ENCODE measurements at regions not wholly inside any gene's neighbourhood (a gene's known extent, or its start where the extent isn't known, plus 50 kb on each side); places are given as distances from the start of the nearest gene placed in this dataset.

GRCh38 chr14:101110729-101111619, 207.5 kb upstream of the RTL1 start:
- H3K9ac ChIP-seq (ENCODE audit: insufficient read length), result no peak overlapping the region
- TF ChIP-seq EZH2 (IDR thresholded peaks at IDR 0.05), result no peak
- TF ChIP-seq FOXP2 (optimal IDR thresholded peaks at IDR 0.05; ENCODE audit: control extremely low read depth, extremely low read length, insufficient read depth), result no peak
- TF ChIP-seq POLR2AphosphoS5 (IDR thresholded peaks at IDR 0.05; ENCODE audit: borderline replicate concordance, low read depth, low read length), result no peak
- no peak overlapping the region for H3K27ac ChIP-seq
- H3K9me3 ChIP-seq (ENCODE audit: low read depth, low read length), result no peaks in the 10 kb centered on the region
- DNase-seq (ENCODE audit: low read depth, low spot score), result no peak
- no peak overlapping the region for H3K4me3 ChIP-seq
- no peaks in the 10 kb centered on the region for H3K36me3 ChIP-seq (ENCODE audit: insufficient read depth, low read length)

- Histone ChIP-seq H3K9me3 (ENCODE audit: low read depth, low read length) (no peaks in the 10 kb centered on the region), H3K9ac (ENCODE audit: insufficient read length) (no peak overlapping the region), H3K27ac (no peak overlapping the region), H3K36me3 (ENCODE audit: insufficient read depth, low read length) (no peaks in the 10 kb centered on the region), H3K4me3 (no peak overlapping the region)
- TF ChIP-seq EZH2 (IDR thresholded peaks at IDR 0.05), result no peak
- TF ChIP-seq POLR2AphosphoS5 (IDR thresholded peaks at IDR 0.05; ENCODE audit: borderline replicate concordance, low read depth, low read length), result no peak
- no peak for DNase-seq (ENCODE audit: low read depth, low spot score)
These were observed 208.2 kb upstream of the RTL1 start for GRCh38 chr14:101111620-101112290.

- TF ChIP-seq FOXP2 (optimal IDR thresholded peaks at IDR 0.05; ENCODE audit: control extremely low read depth, extremely low read length, insufficient read depth) (no peak), POLR2AphosphoS5 (IDR thresholded peaks at IDR 0.05; ENCODE audit: borderline replicate concordance, low read depth, low read length) (no peak), EZH2 (IDR thresholded peaks at IDR 0.05) (no peak)
- H3K9ac ChIP-seq (ENCODE audit: insufficient read length), result no peak overlapping the region
- DNase-seq (ENCODE audit: low read depth, low spot score), result no peak
- no peak overlapping the region for H3K4me3 ChIP-seq
- no peak overlapping the region for H3K27ac ChIP-seq
- no peaks in the 10 kb centered on the region for H3K9me3 ChIP-seq (ENCODE audit: low read depth, low read length)
- no peaks in the 10 kb centered on the region for H3K36me3 ChIP-seq (ENCODE audit: insufficient read depth, low read length)
These were observed 209.0 kb upstream of the RTL1 start for GRCh38 chr14:101112351-101113107.

GRCh38 chr14:101113108-101113612, 209.6 kb upstream of the RTL1 start:
- H3K4me3 ChIP-seq, result no peak overlapping the region
- no peak overlapping the region for H3K27ac ChIP-seq
- no peaks in the 10 kb centered on the region for H3K36me3 ChIP-seq (ENCODE audit: insufficient read depth, low read length)
- DNase-seq (ENCODE audit: low read depth, low spot score), result no peak
- H3K9ac ChIP-seq (ENCODE audit: insufficient read length), result no peak overlapping the region
- H3K9me3 ChIP-seq (ENCODE audit: low read depth, low read length), result no peaks in the 10 kb centered on the region
- TF ChIP-seq EZH2 (IDR thresholded peaks at IDR 0.05), result no peak
- TF ChIP-seq POLR2AphosphoS5 (IDR thresholded peaks at IDR 0.05; ENCODE audit: borderline replicate concordance, low read depth, low read length), result no peak
- TF ChIP-seq FOXP2 (optimal IDR thresholded peaks at IDR 0.05; ENCODE audit: control extremely low read depth, extremely low read length, insufficient read depth), result no peak

- Histone ChIP-seq H3K27ac (no peak overlapping the region), H3K36me3 (ENCODE audit: insufficient read depth, low read length) (no peaks in the 10 kb centered on the region), H3K9ac (ENCODE audit: insufficient read length) (no peak overlapping the region), H3K9me3 (ENCODE audit: low read depth, low read length) (no peaks in the 10 kb centered on the region), H3K4me3 (no peak overlapping the region)
- no peak for DNase-seq (ENCODE audit: low read depth, low spot score)
- no peak for TF ChIP-seq EZH2 (IDR thresholded peaks at IDR 0.05)
- no peak for TF ChIP-seq POLR2AphosphoS5 (IDR thresholded peaks at IDR 0.05; ENCODE audit: borderline replicate concordance, low read depth, low read length)
- TF ChIP-seq FOXP2 (optimal IDR thresholded peaks at IDR 0.05; ENCODE audit: control extremely low read depth, extremely low read length, insufficient read depth), result no peak
These were observed 210.6 kb upstream of the RTL1 start for GRCh38 chr14:101113835-101114725.

GRCh38 chr14:101114726-101115515, 211.4 kb upstream of the RTL1 start:
- no peak for TF ChIP-seq POLR2AphosphoS5 (IDR thresholded peaks at IDR 0.05; ENCODE audit: borderline replicate concordance, low read depth, low read length)
- no peak for TF ChIP-seq FOXP2 (optimal IDR thresholded peaks at IDR 0.05; ENCODE audit: control extremely low read depth, extremely low read length, insufficient read depth)
- no peak for TF ChIP-seq EZH2 (IDR thresholded peaks at IDR 0.05)
- Histone ChIP-seq H3K27ac (no peak overlapping the region), H3K36me3 (ENCODE audit: insufficient read depth, low read length) (no peaks in the 10 kb centered on the region), H3K9ac (ENCODE audit: insufficient read length) (no peak overlapping the region), H3K9me3 (ENCODE audit: low read depth, low read length) (no peaks in the 10 kb centered on the region), H3K4me3 (no peak overlapping the region)
- DNase-seq (ENCODE audit: low read depth, low spot score), result no peak

- H3K9me3 ChIP-seq (ENCODE audit: low read depth, low read length), result no peaks in the 10 kb centered on the region
- H3K9ac ChIP-seq (ENCODE audit: insufficient read length), result no peak overlapping the region
- H3K27ac ChIP-seq, result no peak overlapping the region
- no peak for TF ChIP-seq EZH2 (IDR thresholded peaks at IDR 0.05)
- no peak for TF ChIP-seq FOXP2 (optimal IDR thresholded peaks at IDR 0.05; ENCODE audit: control extremely low read depth, extremely low read length, insufficient read depth)
- TF ChIP-seq POLR2AphosphoS5 (IDR thresholded peaks at IDR 0.05; ENCODE audit: borderline replicate concordance, low read depth, low read length), result no peak
- H3K36me3 ChIP-seq (ENCODE audit: insufficient read depth, low read length), result no peaks in the 10 kb centered on the region
- H3K4me3 ChIP-seq, result no peak overlapping the region
- DNase-seq (ENCODE audit: low read depth, low spot score), result no peak
These were observed 212.1 kb upstream of the RTL1 start for GRCh38 chr14:101115652-101116051.

Measured in SK-N-MC (cell line).